ENCODE measurements at regions not wholly inside any gene's neighbourhood (a gene's known extent, or its start where the extent isn't known, plus 50 kb on each side); places are given as distances from the start of the nearest gene placed in this dataset.

- no peaks in the 10 kb centered on the region for H3K9me3 ChIP-seq (ENCODE audit: control insufficient read depth, low read depth, low read length)
- H2BK5ac ChIP-seq (ENCODE audit: insufficient read length, low read length): no peak overlapping the region
- no peak overlapping the region for H2BK20ac ChIP-seq (ENCODE audit: low read depth, low read length, poor library complexity, severe bottlenecking)
- DNase-seq: no peak
- H2BK15ac ChIP-seq (ENCODE audit: low read depth, low read length): no peak overlapping the region
- no peak overlapping the region for H4K91ac ChIP-seq (ENCODE audit: insufficient read length, low read depth, low read length)
- Mint-ChIP-seq H3K4me1 (peaks cover 6 to 15% of the 10 kb centered on the region in 2 experiments), H3K27me3 (ENCODE audit: low read depth) (no peaks in the 10 kb centered on the region), H3K4me3 (no peak overlapping the region), H3K36me3 (ENCODE audit: insufficient read depth in 1 of 3, low read depth in 3 of 3) (no peaks in the 10 kb centered on the region; a peak in 1 of 7 replicates), H3K9me3 (no peaks in the 10 kb centered on the region), H3K27ac (no peak overlapping the region)
- no peak overlapping the region for H3K9ac ChIP-seq (ENCODE audit: extremely low read depth, insufficient read length, low read length)
- H2BK12ac ChIP-seq (ENCODE audit: insufficient read length, low read depth, low read length): no peak overlapping the region
- H4K8ac ChIP-seq (replicated peaks; ENCODE audit: insufficient read length, low read depth, low read length): no peak overlapping the region
- no peak overlapping the region for H3K14ac ChIP-seq (ENCODE audit: insufficient read depth, low read length)
- H3K4me2 ChIP-seq (ENCODE audit: insufficient read depth, insufficient read length, low read length): no peak overlapping the region
- no peaks in the 10 kb centered on the region for H4K20me1 ChIP-seq (ENCODE audit: control insufficient read depth, insufficient read depth, insufficient read length)
- H3K23me2 ChIP-seq (ENCODE audit: insufficient read length, low read depth, low read length, poor library complexity, severe bottlenecking): no peaks in the 10 kb centered on the region
- no peak overlapping the region for H3K18ac ChIP-seq (ENCODE audit: insufficient read length, low read depth, low read length)
- no peak overlapping the region for H3K23ac ChIP-seq (ENCODE audit: insufficient read length, low read depth, low read length)
- no peak for TF ChIP-seq CTCF (conservative IDR thresholded peaks at IDR 0.05)
- H3K4me1 ChIP-seq (ENCODE audit: insufficient read depth, low read length): no peaks in the 10 kb centered on the region
- H3K27me3 ChIP-seq (ENCODE audit: insufficient read depth, low read length): no peaks in the 10 kb centered on the region
- no peaks in the 10 kb centered on the region for H3K79me1 ChIP-seq (ENCODE audit: insufficient read depth, low read depth, low read length, poor library complexity, severe bottlenecking)
- no peak overlapping the region for H2AK5ac ChIP-seq (ENCODE audit: insufficient read length, low read length)
- H3K56ac ChIP-seq (ENCODE audit: insufficient read length, low read depth, low read length): no peak overlapping the region
- H2AFZ ChIP-seq (ENCODE audit: low read length): no peak overlapping the region
- H3K27ac ChIP-seq (ENCODE audit: insufficient read length, low read depth, low read length): no peak overlapping the region
- H3K4ac ChIP-seq (ENCODE audit: low read depth, low read length): no peak overlapping the region
- H3T11ph ChIP-seq (ENCODE audit: low read length): no peak overlapping the region
- no peaks in the 10 kb centered on the region for H3K79me2 ChIP-seq (ENCODE audit: insufficient read depth, low read length)
- WGBS (ENCODE audit: extremely low coverage, insufficient read length, low lambda C conversion rate): no CpG with 5 or more reads among the region's 1 CpG
- H4K5ac ChIP-seq (ENCODE audit: insufficient read length, low read depth, low read length): no peak overlapping the region
- H2BK120ac ChIP-seq (ENCODE audit: low read depth, low read length, poor library complexity, severe bottlenecking): no peak overlapping the region
These were observed 297.9 kb upstream of the EDIL3 start for GRCh38 chr5:84682531-84682930.
